Lower leg skin (tissue), 3 donors: ENCODE measurements at regions not wholly inside any gene's neighbourhood (a gene's known extent, or its start where the extent isn't known, plus 50 kb on each side); places are given as distances from the start of the nearest gene placed in this dataset.

Experiments used
- POLR2A ChIP-seq, 2 donors: fragments of 450-650 bp; IDR thresholded peaks; one replicate each; pipeline ENCODE4 v1.6.1; 2016 to 2017; ENCODE audit warnings: antibody characterized with exemption in 2 of 2, mild to moderate bottlenecking in 1 of 2, moderate library complexity in 1 of 2
- TF ChIP-seq, protein P1 (sequence below), 3 donors: fragments of 450-650 bp; IDR thresholded peaks; one replicate each; pipeline ENCODE4 v1.5.1; 2016; ENCODE audit warnings: antibody characterized with exemption in 3 of 3, mild to moderate bottlenecking in 3 of 3, moderate library complexity in 2 of 3

DNA sequence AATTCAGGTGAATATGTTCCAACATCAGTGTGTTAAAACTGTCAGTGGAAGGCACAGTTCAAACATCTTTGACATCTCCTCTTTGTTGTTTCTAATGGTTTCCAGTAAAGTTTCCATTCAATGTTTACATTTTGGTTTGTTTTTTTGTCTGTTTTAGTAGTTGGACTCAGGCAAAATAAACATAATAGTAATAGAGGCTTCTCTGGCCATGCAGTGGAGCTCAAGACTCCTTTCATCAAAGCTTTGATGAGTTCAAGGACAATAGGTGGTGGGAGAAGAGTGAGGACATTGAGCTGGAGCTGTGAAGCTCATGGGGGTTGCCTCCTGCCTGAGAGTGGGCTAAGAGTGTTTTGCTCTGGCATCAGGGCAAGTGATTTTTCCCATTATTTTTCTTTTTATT is 1853.7 kb upstream of the CELF4 start:
- TF ChIP-seq, protein P1, sequence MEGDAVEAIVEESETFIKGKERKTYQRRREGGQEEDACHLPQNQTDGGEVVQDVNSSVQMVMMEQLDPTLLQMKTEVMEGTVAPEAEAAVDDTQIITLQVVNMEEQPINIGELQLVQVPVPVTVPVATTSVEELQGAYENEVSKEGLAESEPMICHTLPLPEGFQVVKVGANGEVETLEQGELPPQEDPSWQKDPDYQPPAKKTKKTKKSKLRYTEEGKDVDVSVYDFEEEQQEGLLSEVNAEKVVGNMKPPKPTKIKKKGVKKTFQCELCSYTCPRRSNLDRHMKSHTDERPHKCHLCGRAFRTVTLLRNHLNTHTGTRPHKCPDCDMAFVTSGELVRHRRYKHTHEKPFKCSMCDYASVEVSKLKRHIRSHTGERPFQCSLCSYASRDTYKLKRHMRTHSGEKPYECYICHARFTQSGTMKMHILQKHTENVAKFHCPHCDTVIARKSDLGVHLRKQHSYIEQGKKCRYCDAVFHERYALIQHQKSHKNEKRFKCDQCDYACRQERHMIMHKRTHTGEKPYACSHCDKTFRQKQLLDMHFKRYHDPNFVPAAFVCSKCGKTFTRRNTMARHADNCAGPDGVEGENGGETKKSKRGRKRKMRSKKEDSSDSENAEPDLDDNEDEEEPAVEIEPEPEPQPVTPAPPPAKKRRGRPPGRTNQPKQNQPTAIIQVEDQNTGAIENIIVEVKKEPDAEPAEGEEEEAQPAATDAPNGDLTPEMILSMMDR (IDR thresholded peaks at IDR 0.05) = no peak
- TF ChIP-seq POLR2A (IDR thresholded peaks at IDR 0.05) = no peak
